ENCODE measurements at regions not wholly inside any gene's neighbourhood (a gene's known extent, or its start where the extent isn't known, plus 50 kb on each side); places are given as distances from the start of the nearest gene placed in this dataset.

- no peak for TF ChIP-seq CTCF (IDR thresholded peaks at IDR 0.05)
- TF ChIP-seq POLR2A (IDR thresholded peaks at IDR 0.05) = no peak
These were observed 200.4 kb downstream of the C6orf118 start for GRCh38 chr6:165109011-165109410.
